ENCODE measurements at regions not wholly inside any gene's neighbourhood (a gene's known extent, or its start where the extent isn't known, plus 50 kb on each side); places are given as distances from the start of the nearest gene placed in this dataset.

- TF ChIP-seq CSRNP3 (CRISPR knock-in tag; IDR thresholded peaks at IDR 0.05) (no peak), ZFP30 (CRISPR knock-in tag; IDR thresholded peaks at IDR 0.05) (no peak), TCF4 (CRISPR knock-in tag; IDR thresholded peaks at IDR 0.05; ENCODE audit: borderline replicate concordance) (no peak), GLIS3 (CRISPR knock-in tag; IDR thresholded peaks at IDR 0.05) (no peak), ARNTL (CRISPR knock-in tag; IDR thresholded peaks at IDR 0.05; ENCODE audit: borderline replicate concordance, low read depth) (no peak), OSR1 (CRISPR knock-in tag; IDR thresholded peaks at IDR 0.05) (no peak), ZFP3 (CRISPR knock-in tag; IDR thresholded peaks at IDR 0.05) (no peak), RARB (CRISPR knock-in tag; IDR thresholded peaks at IDR 0.05) (no peak)
- TF ChIP-seq, protein P1, sequence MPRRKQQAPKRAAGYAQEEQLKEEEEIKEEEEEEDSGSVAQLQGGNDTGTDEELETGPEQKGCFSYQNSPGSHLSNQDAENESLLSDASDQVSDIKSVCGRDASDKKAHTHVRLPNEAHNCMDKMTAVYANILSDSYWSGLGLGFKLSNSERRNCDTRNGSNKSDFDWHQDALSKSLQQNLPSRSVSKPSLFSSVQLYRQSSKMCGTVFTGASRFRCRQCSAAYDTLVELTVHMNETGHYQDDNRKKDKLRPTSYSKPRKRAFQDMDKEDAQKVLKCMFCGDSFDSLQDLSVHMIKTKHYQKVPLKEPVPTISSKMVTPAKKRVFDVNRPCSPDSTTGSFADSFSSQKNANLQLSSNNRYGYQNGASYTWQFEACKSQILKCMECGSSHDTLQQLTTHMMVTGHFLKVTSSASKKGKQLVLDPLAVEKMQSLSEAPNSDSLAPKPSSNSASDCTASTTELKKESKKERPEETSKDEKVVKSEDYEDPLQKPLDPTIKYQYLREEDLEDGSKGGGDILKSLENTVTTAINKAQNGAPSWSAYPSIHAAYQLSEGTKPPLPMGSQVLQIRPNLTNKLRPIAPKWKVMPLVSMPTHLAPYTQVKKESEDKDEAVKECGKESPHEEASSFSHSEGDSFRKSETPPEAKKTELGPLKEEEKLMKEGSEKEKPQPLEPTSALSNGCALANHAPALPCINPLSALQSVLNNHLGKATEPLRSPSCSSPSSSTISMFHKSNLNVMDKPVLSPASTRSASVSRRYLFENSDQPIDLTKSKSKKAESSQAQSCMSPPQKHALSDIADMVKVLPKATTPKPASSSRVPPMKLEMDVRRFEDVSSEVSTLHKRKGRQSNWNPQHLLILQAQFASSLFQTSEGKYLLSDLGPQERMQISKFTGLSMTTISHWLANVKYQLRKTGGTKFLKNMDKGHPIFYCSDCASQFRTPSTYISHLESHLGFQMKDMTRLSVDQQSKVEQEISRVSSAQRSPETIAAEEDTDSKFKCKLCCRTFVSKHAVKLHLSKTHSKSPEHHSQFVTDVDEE (CRISPR knock-in tag; IDR thresholded peaks at IDR 0.05) = no peak
- TF ChIP-seq, protein P2, sequence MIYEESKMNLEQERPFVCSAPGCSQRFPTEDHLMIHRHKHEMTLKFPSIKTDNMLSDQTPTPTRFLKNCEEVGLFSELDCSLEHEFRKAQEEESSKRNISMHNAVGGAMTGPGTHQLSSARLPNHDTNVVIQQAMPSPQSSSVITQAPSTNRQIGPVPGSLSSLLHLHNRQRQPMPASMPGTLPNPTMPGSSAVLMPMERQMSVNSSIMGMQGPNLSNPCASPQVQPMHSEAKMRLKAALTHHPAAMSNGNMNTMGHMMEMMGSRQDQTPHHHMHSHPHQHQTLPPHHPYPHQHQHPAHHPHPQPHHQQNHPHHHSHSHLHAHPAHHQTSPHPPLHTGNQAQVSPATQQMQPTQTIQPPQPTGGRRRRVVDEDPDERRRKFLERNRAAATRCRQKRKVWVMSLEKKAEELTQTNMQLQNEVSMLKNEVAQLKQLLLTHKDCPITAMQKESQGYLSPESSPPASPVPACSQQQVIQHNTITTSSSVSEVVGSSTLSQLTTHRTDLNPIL (CRISPR knock-in tag; IDR thresholded peaks at IDR 0.05; ENCODE audit: low read depth) = no peak
- TF ChIP-seq, protein P3, sequence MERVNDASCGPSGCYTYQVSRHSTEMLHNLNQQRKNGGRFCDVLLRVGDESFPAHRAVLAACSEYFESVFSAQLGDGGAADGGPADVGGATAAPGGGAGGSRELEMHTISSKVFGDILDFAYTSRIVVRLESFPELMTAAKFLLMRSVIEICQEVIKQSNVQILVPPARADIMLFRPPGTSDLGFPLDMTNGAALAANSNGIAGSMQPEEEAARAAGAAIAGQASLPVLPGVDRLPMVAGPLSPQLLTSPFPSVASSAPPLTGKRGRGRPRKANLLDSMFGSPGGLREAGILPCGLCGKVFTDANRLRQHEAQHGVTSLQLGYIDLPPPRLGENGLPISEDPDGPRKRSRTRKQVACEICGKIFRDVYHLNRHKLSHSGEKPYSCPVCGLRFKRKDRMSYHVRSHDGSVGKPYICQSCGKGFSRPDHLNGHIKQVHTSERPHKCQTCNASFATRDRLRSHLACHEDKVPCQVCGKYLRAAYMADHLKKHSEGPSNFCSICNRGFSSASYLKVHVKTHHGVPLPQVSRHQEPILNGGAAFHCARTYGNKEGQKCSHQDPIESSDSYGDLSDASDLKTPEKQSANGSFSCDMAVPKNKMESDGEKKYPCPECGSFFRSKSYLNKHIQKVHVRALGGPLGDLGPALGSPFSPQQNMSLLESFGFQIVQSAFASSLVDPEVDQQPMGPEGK (CRISPR knock-in tag; IDR thresholded peaks at IDR 0.05; ENCODE audit: borderline replicate concordance) = no peak
Measured at GRCh38 chr3:99537416-99537815, 101.0 kb upstream of the COL8A1 start.

Data from SK-N-SH treated with all-trans-retinoic acid at 6 μM for 48 hours (cell line).